Endothelial cell of umbilical vein (primary cell): ENCODE measurements at regions not wholly inside any gene's neighbourhood (a gene's known extent, or its start where the extent isn't known, plus 50 kb on each side); places are given as distances from the start of the nearest gene placed in this dataset.

ENCODE experiments used
- BruUV-seq: library from RNA; stranded (reverse); fragments of 400-500 nt; replicated peaks from 2 replicates; lab custom pipeline; 2021; lab: Mats Ljungman, UMichigan
- CTCF ChIA-PET: fragments of 300-600, 350-600 bp; sonication (Branson Sonifier 250); formaldehyde crosslinking; loops from one replicate; lab custom pipeline; 2021; ENCODE audit warnings: antibody characterized with exemption, inconsistent platforms; lab: Charles Lee
- POLR2A ChIA-PET: fragments of 300-600, 350-600 bp; sonication (Branson Sonifier 250); formaldehyde crosslinking; loops from one replicate; lab custom pipeline; 2021; ENCODE audit warnings: antibody characterized with exemption, inconsistent platforms; lab: Charles Lee
- DNase-seq: peaks from one replicate; pipeline ENCODE4 v3.0.0-alpha.2; 2011; ENCODE audit warnings: low read depth, low spot score
- FAIRE-seq: peaks from 2 replicates; lab custom pipeline; 2011; peaks lifted over from hg19 to GRCh38; lab: Jason Lieb, UNC
- H2AFZ ChIP-seq: 2 replicates; pipeline ENCODE4 v1.6.0; 2012; ENCODE audit warnings: low read depth, low read length, control low read depth, inconsistent platforms
- H3K27ac ChIP-seq: 2 replicates; pipeline ENCODE4 v1.5.1; 2011; ENCODE audit warnings: low read depth, mild to moderate bottlenecking, control low read depth, low read length, moderate library complexity; ENCODE audit not compliant: insufficient read depth
- H3K27me3 ChIP-seq, 2 experiments: 2 replicates each; pipeline versions ENCODE4 v1.6.0 to v1.6.1; 2011; ENCODE audit warnings: low read length in 2 of 2, mixed read lengths in 1 of 2; ENCODE audit not compliant: control insufficient read depth in 2 of 2, insufficient read depth in 2 of 2
- H3K36me3 ChIP-seq, 2 experiments: 2 replicates in 1 of 2; 3 replicates in 1 of 2; pipeline ENCODE4 v1.5.1; 2011; ENCODE audit warnings: low read length in 2 of 2, mild to moderate bottlenecking in 1 of 2, moderate library complexity in 1 of 2; ENCODE audit not compliant: control insufficient read depth in 2 of 2, insufficient read depth in 2 of 2; ENCODE audit errors: extremely low read depth in 1 of 2
- H3K4me1 ChIP-seq: 3 replicates; pipeline ENCODE4 v1.5.1; 2011; ENCODE audit warnings: mild to moderate bottlenecking, low read length; ENCODE audit not compliant: control insufficient read depth, insufficient read depth; ENCODE audit errors: extremely low read depth
- H3K4me2 ChIP-seq: 2 replicates; pipeline ENCODE4 v1.6.1; 2011; ENCODE audit warnings: low read length, control low read depth, mixed read lengths; ENCODE audit not compliant: insufficient read depth
- H3K4me3 ChIP-seq, 3 experiments: fragments of 200-600 bp in 1 of 3; sonication (generic), shearing (Covaris generic) in 1 of 3; replicated peaks in 1 of 3; 2 replicates each; pipeline ENCODE4 v1.5.1; 2011 to 2016; ENCODE audit warnings: control low read depth in 3 of 3, low read length in 3 of 3, mild to moderate bottlenecking in 2 of 3, inconsistent platforms in 1 of 3, low read depth in 1 of 3, moderate library complexity in 1 of 3; ENCODE audit not compliant: insufficient read depth in 1 of 3
- H3K79me2 ChIP-seq: 2 replicates; pipeline ENCODE4 v1.6.0; 2012; ENCODE audit warnings: low read length, inconsistent platforms; ENCODE audit not compliant: control insufficient read depth, insufficient read depth
- H3K9ac ChIP-seq: replicated peaks from 2 replicates; pipeline ENCODE3; 2011; ENCODE audit warnings: low read length, control low read depth; ENCODE audit not compliant: insufficient read depth; ENCODE audit errors: extremely low read depth
- H3K9me1 ChIP-seq: replicated peaks from 3 replicates; pipeline ENCODE4 v1.6.0; 2011; ENCODE audit warnings: mild to moderate bottlenecking, low read length; ENCODE audit not compliant: control insufficient read depth, insufficient read depth; ENCODE audit errors: extremely low read depth
- H3K9me3 ChIP-seq: replicated peaks from 2 replicates; pipeline ENCODE4 v1.5.1; 2012; ENCODE audit warnings: low read length, inconsistent platforms; ENCODE audit not compliant: control insufficient read depth, insufficient read depth
- H4K20me1 ChIP-seq: replicated peaks from 2 replicates; pipeline ENCODE3; 2011; ENCODE audit warnings: mild to moderate bottlenecking, low read length; ENCODE audit not compliant: control insufficient read depth, insufficient read depth; ENCODE audit errors: extremely low read depth
- EZH2 ChIP-seq: IDR thresholded peaks from 2 replicates; pipeline ENCODE4 v1.6.1; 2012; ENCODE audit warnings: borderline replicate concordance, low read depth, mild to moderate bottlenecking, moderate library complexity, low read length, inconsistent platforms; ENCODE audit not compliant: severe bottlenecking
- FOS ChIP-seq: IDR thresholded peaks from 2 replicates; pipeline ENCODE4 v1.6.1; 2011; ENCODE audit warnings: mild to moderate bottlenecking, low read length, moderate library complexity, borderline replicate concordance; ENCODE audit not compliant: insufficient read depth
- GATA2 ChIP-seq: IDR thresholded peaks from 2 replicates; pipeline ENCODE4 v1.7.0; 2011; ENCODE audit warnings: low read depth, mild to moderate bottlenecking, moderate library complexity, mixed read lengths, low read length; ENCODE audit not compliant: insufficient read length, insufficient read depth
- JUN ChIP-seq: IDR thresholded peaks from 2 replicates; pipeline ENCODE4 v1.6.1; 2011; ENCODE audit warnings: borderline replicate concordance, low read depth; ENCODE audit not compliant: insufficient read length, insufficient read depth
- MYC ChIP-seq: IDR thresholded peaks from one replicate; pipeline ENCODE4 v1.6.1; 2011; ENCODE audit warnings: mild to moderate bottlenecking, low read depth, low read length
- POLR2A ChIP-seq: IDR thresholded peaks from 2 replicates; pipeline ENCODE4 v1.6.1; 2012; ENCODE audit warnings: low read depth, mild to moderate bottlenecking, control low read depth, low read length
- POLR2AphosphoS5 ChIP-seq: IDR thresholded peaks from 2 replicates; pipeline ENCODE4 v1.6.1; 2012; ENCODE audit warnings: low read depth, mild to moderate bottlenecking, control low read depth, low read length, moderate library complexity; ENCODE audit not compliant: insufficient read depth
- dilution Hi-C: fragments of 300-500 bp; cut with MboI; formaldehyde crosslinking; loops from one replicate; pipeline ENCODE4 v1.15.0; 2019; ENCODE audit warnings: low sequenced_read_pairs; ENCODE audit not compliant: extremely low pct_ligation_motif_present
- intact Hi-C: fragments of 100-400 bp; cut with micrococcal nuclease; formaldehyde crosslinking; loops from one replicate; pipeline ENCODE4 v1.10.0; 2022
- TF ChIP-seq, protein P1 (sequence below), 2 donors: IDR thresholded peaks; 1 replicate in 1 of 2; 2 replicates in 1 of 2; pipeline ENCODE4 v1.5.1; 2011; ENCODE audit warnings: low read length in 2 of 2, mild to moderate bottlenecking in 2 of 2, moderate library complexity in 2 of 2, control low read depth in 1 of 2, inconsistent platforms in 1 of 2, low read depth in 1 of 2; ENCODE audit not compliant: insufficient read depth in 1 of 2; ENCODE audit errors: extremely low read depth in 1 of 2
- TF ChIP-seq, protein P2 (sequence below): IDR thresholded peaks from 2 replicates; pipeline ENCODE4 v1.6.1; 2011; ENCODE audit not compliant: insufficient read depth, insufficient read length

DNA sequence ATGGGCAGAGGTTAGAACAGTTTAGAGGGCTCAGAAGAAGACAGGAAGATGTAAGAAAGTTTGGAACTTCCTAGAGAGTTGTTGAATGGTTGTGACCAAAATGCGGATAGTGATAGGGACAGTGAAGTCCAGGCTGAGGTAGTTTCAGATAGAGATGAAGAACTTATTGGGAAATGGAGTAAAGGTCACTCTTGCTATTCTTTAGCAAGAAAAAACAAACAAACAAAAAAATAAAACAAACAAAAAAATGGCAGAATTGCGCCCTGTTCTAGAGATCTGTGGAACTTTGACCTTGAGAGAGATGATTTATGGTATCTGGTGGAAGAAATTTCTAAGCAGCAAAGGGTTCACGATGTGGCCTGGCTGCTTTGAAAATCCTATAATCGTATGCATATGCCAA lies 185.1 kb upstream of the SFRP2 start:
- no peaks in the 10 kb centered on the region for H3K27me3 ChIP-seq
- intact Hi-C loops = no loop called here
- H3K27ac ChIP-seq = no peak overlapping the region
- no peak for DNase-seq
- no peak for FAIRE-seq
- no peak overlapping the region for H3K4me2 ChIP-seq
- no peak overlapping the region for H3K9ac ChIP-seq
- no peaks in the 10 kb centered on the region for H3K36me3 ChIP-seq
- dilution Hi-C loops = no loop called here
- TF ChIP-seq MYC = no peak
- no peak for TF ChIP-seq GATA2
- TF ChIP-seq, protein P1, sequence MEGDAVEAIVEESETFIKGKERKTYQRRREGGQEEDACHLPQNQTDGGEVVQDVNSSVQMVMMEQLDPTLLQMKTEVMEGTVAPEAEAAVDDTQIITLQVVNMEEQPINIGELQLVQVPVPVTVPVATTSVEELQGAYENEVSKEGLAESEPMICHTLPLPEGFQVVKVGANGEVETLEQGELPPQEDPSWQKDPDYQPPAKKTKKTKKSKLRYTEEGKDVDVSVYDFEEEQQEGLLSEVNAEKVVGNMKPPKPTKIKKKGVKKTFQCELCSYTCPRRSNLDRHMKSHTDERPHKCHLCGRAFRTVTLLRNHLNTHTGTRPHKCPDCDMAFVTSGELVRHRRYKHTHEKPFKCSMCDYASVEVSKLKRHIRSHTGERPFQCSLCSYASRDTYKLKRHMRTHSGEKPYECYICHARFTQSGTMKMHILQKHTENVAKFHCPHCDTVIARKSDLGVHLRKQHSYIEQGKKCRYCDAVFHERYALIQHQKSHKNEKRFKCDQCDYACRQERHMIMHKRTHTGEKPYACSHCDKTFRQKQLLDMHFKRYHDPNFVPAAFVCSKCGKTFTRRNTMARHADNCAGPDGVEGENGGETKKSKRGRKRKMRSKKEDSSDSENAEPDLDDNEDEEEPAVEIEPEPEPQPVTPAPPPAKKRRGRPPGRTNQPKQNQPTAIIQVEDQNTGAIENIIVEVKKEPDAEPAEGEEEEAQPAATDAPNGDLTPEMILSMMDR (IDR thresholded peaks at IDR 0.05; ENCODE audit: extremely low read depth in 1 of 2, insufficient read depth in 1 of 2, low read depth in 1 of 2, low read length in 2 of 2) = no peak
- no peak for TF ChIP-seq POLR2A
- TF ChIP-seq, protein P2, sequence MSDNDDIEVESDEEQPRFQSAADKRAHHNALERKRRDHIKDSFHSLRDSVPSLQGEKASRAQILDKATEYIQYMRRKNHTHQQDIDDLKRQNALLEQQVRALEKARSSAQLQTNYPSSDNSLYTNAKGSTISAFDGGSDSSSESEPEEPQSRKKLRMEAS = no peak
- no peak for TF ChIP-seq FOS
- no peak for TF ChIP-seq POLR2AphosphoS5
- TF ChIP-seq EZH2 = no peak
- TF ChIP-seq JUN = no peak
- H3K4me1 ChIP-seq = no peaks in the 10 kb centered on the region
- H3K79me2 ChIP-seq = no peaks in the 10 kb centered on the region
- H3K9me3 ChIP-seq = no peaks in the 10 kb centered on the region
- BruUV-seq = no TSS peak
- CTCF ChIA-PET = no interaction called here
- H2AFZ ChIP-seq = no peak overlapping the region
- no peaks in the 10 kb centered on the region for H4K20me1 ChIP-seq
- H3K9me1 ChIP-seq = no peaks in the 10 kb centered on the region
- POLR2A ChIA-PET = no interaction called here
- no peak overlapping the region for H3K4me3 ChIP-seq
